Liver (tissue), 8 donors: ENCODE measurements at regions not wholly inside any gene's neighbourhood (a gene's known extent, or its start where the extent isn't known, plus 50 kb on each side); places are given as distances from the start of the nearest gene placed in this dataset.
A peak's percentile ranks its signal among the peaks of the same experiment; 100 is the strongest.

ENCODE experiments used
- DNase-seq: peaks from one replicate; pipeline ENCODE4 v3.0.0-alpha.2; 2017; ENCODE audit warnings: low spot score
- H3K27ac ChIP-seq, 2 donors: one replicate each; pipeline ENCODE4 v1.7.0; 2013; ENCODE audit warnings: inconsistent platforms in 2 of 2, low read length in 2 of 2, control low read depth in 1 of 2, low read depth in 1 of 2, mild to moderate bottlenecking in 1 of 2
- H3K27me3 ChIP-seq, 4 donors: one replicate each; pipeline versions ENCODE4 v1.6.1 to v1.7.0; 2013; ENCODE audit warnings: low read length in 3 of 4, inconsistent platforms in 1 of 4, mild to moderate bottlenecking in 1 of 4, moderate library complexity in 1 of 4; ENCODE audit not compliant: control insufficient read depth in 4 of 4, insufficient read depth in 4 of 4
- H3K36me3 ChIP-seq, 4 donors: one replicate each; pipeline versions ENCODE4 v1.6.1 to v1.7.0; 2013; ENCODE audit warnings: low read length in 3 of 4, mild to moderate bottlenecking in 3 of 4, low read depth in 1 of 4, moderate library complexity in 1 of 4; ENCODE audit not compliant: control insufficient read depth in 4 of 4, insufficient read depth in 3 of 4
- H3K4me1 ChIP-seq, 4 donors: one replicate each; pipeline versions ENCODE4 v1.6.1 to v1.7.0; 2013; ENCODE audit warnings: low read length in 3 of 4, mild to moderate bottlenecking in 3 of 4, moderate library complexity in 1 of 4; ENCODE audit not compliant: control insufficient read depth in 4 of 4, insufficient read depth in 4 of 4
- H3K4me3 ChIP-seq, 3 donors: one replicate each; pipeline versions ENCODE4 v1.6.1 to v1.7.0; 2013; ENCODE audit warnings: low read length in 3 of 3, control low read depth in 1 of 3, low read depth in 1 of 3, mild to moderate bottlenecking in 1 of 3
- H3K9ac ChIP-seq, 2 donors: one replicate each; pipeline ENCODE4 v1.7.0; 2013; ENCODE audit warnings: low read length in 2 of 2, mild to moderate bottlenecking in 2 of 2, moderate library complexity in 2 of 2, control low read depth in 1 of 2, low read depth in 1 of 2
- H3K9me3 ChIP-seq, 4 donors: one replicate each; pipeline versions ENCODE4 v1.6.1 to v1.7.0; 2013; ENCODE audit warnings: low read length in 3 of 4; ENCODE audit not compliant: control insufficient read depth in 4 of 4
- ATF3 ChIP-seq: IDR thresholded peaks from 2 replicates; pipeline ENCODE4 v1.6.1; 2016; ENCODE audit warnings: antibody characterized with exemption
- CTCF ChIP-seq: fragments of 150-350 bp; IDR thresholded peaks from 2 replicates; pipeline ENCODE4 v1.5.1; 2017; ENCODE audit warnings: improper control_type of control experiment, low read depth, low read length; ENCODE audit not compliant: missing input control
- EGR1 ChIP-seq, 2 donors: IDR thresholded peaks; 2 replicates each; pipeline ENCODE4 v1.6.1; 2016 to 2018; ENCODE audit warnings: antibody characterized with exemption in 2 of 2, low read depth in 2 of 2
- FOXA1 ChIP-seq: IDR thresholded peaks from 2 replicates; pipeline ENCODE4 v1.6.1; 2016; ENCODE audit warnings: antibody characterized with exemption
- FOXA2 ChIP-seq: IDR thresholded peaks from 2 replicates; pipeline ENCODE4 v1.6.1; 2016; ENCODE audit warnings: antibody characterized with exemption
- GABPA ChIP-seq, 2 donors: IDR thresholded peaks in 1 of 2; conservative IDR thresholded peaks in 1 of 2; 2 replicates each; pipeline ENCODE4 v1.6.1; 2016; ENCODE audit warnings: antibody characterized with exemption in 2 of 2, mild to moderate bottlenecking in 1 of 2, moderate library complexity in 1 of 2
- HNF4A ChIP-seq, 2 donors: conservative IDR thresholded peaks; 2 replicates each; pipeline ENCODE4 v1.6.1; 2016; ENCODE audit warnings: antibody characterized with exemption in 2 of 2, mild to moderate bottlenecking in 2 of 2
- HNF4G ChIP-seq: IDR thresholded peaks from 2 replicates; pipeline ENCODE4 v1.6.1; 2016; ENCODE audit warnings: antibody characterized with exemption
- JUND ChIP-seq, 2 donors: IDR thresholded peaks; 2 replicates each; pipeline ENCODE4 v1.6.1; 2016; ENCODE audit warnings: antibody characterized with exemption in 2 of 2
- MAX ChIP-seq: IDR thresholded peaks from 2 replicates; pipeline ENCODE4 v1.6.1; 2016; ENCODE audit warnings: antibody characterized with exemption
- NR2F2 ChIP-seq: IDR thresholded peaks from 2 replicates; pipeline ENCODE4 v1.6.1; 2016; ENCODE audit warnings: antibody characterized with exemption
- RAD21 ChIP-seq, 2 donors: IDR thresholded peaks; 2 replicates each; pipeline ENCODE4 v1.6.1; 2016; ENCODE audit warnings: antibody characterized with exemption in 2 of 2, mild to moderate bottlenecking in 2 of 2
- REST ChIP-seq: IDR thresholded peaks from 2 replicates; pipeline ENCODE4 v1.6.1; 2016; ENCODE audit warnings: antibody characterized with exemption, mild to moderate bottlenecking
- RXRA ChIP-seq, 2 donors: IDR thresholded peaks; 2 replicates each; pipeline ENCODE4 v1.6.1; 2017 to 2018; ENCODE audit warnings: antibody characterized with exemption in 2 of 2, mild to moderate bottlenecking in 1 of 2
- SP1 ChIP-seq: IDR thresholded peaks from 2 replicates; pipeline ENCODE4 v1.6.1; 2018; ENCODE audit warnings: antibody characterized with exemption, mild to moderate bottlenecking
- TAF1 ChIP-seq: conservative IDR thresholded peaks from 2 replicates; pipeline ENCODE4 v1.6.1; 2016; ENCODE audit warnings: antibody characterized with exemption, mild to moderate bottlenecking
- YY1 ChIP-seq: IDR thresholded peaks from 2 replicates; pipeline ENCODE4 v1.6.1; 2016; ENCODE audit warnings: antibody characterized with exemption, mild to moderate bottlenecking
- ZBTB33 ChIP-seq: IDR thresholded peaks from 2 replicates; pipeline ENCODE4 v1.6.1; 2016; ENCODE audit warnings: antibody characterized with exemption
- WGBS: extraction: QIAGEN DNeasy Blood & Tissue Kit; methylation state at CpG from one replicate; pipeline ENCODE4 v1.1.7; 2013; 5-methylcytosine and 5-hydroxymethylcytosine counted together
- donor health status: healthy.
- donor health status: healthy.
- donor health status: healthy.
- donor health status: healthy.
- donor health status: healthy.

- Histone ChIP-seq H3K27me3 (no peaks in the 10 kb centered on the region), H3K4me1 (peaks cover 0 to 16% (median 5%) of the 10 kb centered on the region in 4 donors), H3K9me3 (no peaks in the 10 kb centered on the region), H3K36me3 (no peaks in the 10 kb centered on the region), H3K27ac (no peak overlapping the region), H3K9ac (no peak overlapping the region), H3K4me3 (no peak overlapping the region)
- WGBS: 31% methylated on average over 9 of the region's 9 CpGs
- TF ChIP-seq REST: no peak
- peak; percentile 68 to 89 for TF ChIP-seq RXRA (IDR thresholded peaks at IDR 0.05)
- no peak for TF ChIP-seq HNF4G
- peak in 1 of 2 donors; percentile 44 for TF ChIP-seq JUND (IDR thresholded peaks at IDR 0.05)
- TF ChIP-seq MAX: peak; percentile 21
- TF ChIP-seq NR2F2: no peak
- peak in 1 of 2 donors; percentile 65 for TF ChIP-seq HNF4A (conservative IDR thresholded peaks at IDR 0.05)
- no peak for TF ChIP-seq FOXA2
- TF ChIP-seq TAF1: no peak
- TF ChIP-seq RAD21 (IDR thresholded peaks at IDR 0.05): peak; percentile 31 to 38
- no peak for TF ChIP-seq GABPA (IDR thresholded peaks at IDR 0.05 in 1 of 2, conservative IDR thresholded peaks at IDR 0.05 in 1 of 2)
- no peak for TF ChIP-seq ATF3
- peak; percentile 10 for TF ChIP-seq FOXA1
- no peak for TF ChIP-seq EGR1 (IDR thresholded peaks at IDR 0.05; ENCODE audit: low read depth in 2 of 2)
- peak; percentile 27 for TF ChIP-seq SP1
- no peak for TF ChIP-seq ZBTB33
- peak; percentile 18 for TF ChIP-seq YY1
- no peak for TF ChIP-seq CTCF
- DNase-seq: no peak
Measured at GRCh38 chr10:113397047-113397446, 155.8 kb upstream of the HABP2 start.
